Spleen (tissue), 11 donors: ENCODE measurements at regions not wholly inside any gene's neighbourhood (a gene's known extent, or its start where the extent isn't known, plus 50 kb on each side); places are given as distances from the start of the nearest gene placed in this dataset.
A peak's percentile ranks its signal among the peaks of the same experiment; 100 is the strongest.

ENCODE experiments used
- DNase-seq: peaks from one replicate; pipeline ENCODE4 v3.0.0-alpha.2; 2020
- H3K27ac ChIP-seq, 8 donors: fragments of 200-600 bp; sonication (generic) in 7 of 8; 1 replicate in 4 of 8; 2 replicates in 4 of 8; pipeline versions ENCODE4 v1.5.0 to v1.8.0; 2016 to 2021; ENCODE audit warnings: inconsistent platforms in 4 of 8, mild to moderate bottlenecking in 4 of 8, moderate library complexity in 1 of 8
- H3K27me3 ChIP-seq, 7 donors: fragments of 200-600 bp; sonication (generic) in 6 of 7; replicated peaks in 1 of 7; 1 replicate in 4 of 7; 2 replicates in 3 of 7; pipeline versions ENCODE4 v1.5.0 to v1.8.0; 2016 to 2021; ENCODE audit warnings: inconsistent platforms in 3 of 7, mild to moderate bottlenecking in 1 of 7
- H3K36me3 ChIP-seq, 6 donors: fragments of 200-600 bp; sonication (generic) in 5 of 6; 1 replicate in 4 of 6; 2 replicates in 2 of 6; pipeline versions ENCODE4 v1.5.0 to v1.8.0; 2016 to 2021; ENCODE audit warnings: inconsistent platforms in 2 of 6
- H3K4me1 ChIP-seq, 6 donors: fragments of 200-600 bp; sonication (generic) in 5 of 6; 1 replicate in 3 of 6; 2 replicates in 3 of 6; pipeline versions ENCODE4 v1.5.0 to v1.8.0; 2016 to 2021; ENCODE audit warnings: inconsistent platforms in 3 of 6
- H3K4me3 ChIP-seq, 8 donors: fragments of 200-600 bp; sonication (generic) in 7 of 8; 1 replicate in 4 of 8; 2 replicates in 4 of 8; pipeline versions ENCODE4 v1.5.0 to v1.8.0; 2016 to 2021; ENCODE audit warnings: inconsistent platforms in 4 of 8, mild to moderate bottlenecking in 4 of 8, moderate library complexity in 2 of 8
- H3K9me3 ChIP-seq, 8 donors: fragments of 200-600 bp; sonication (generic) in 7 of 8; 1 replicate in 4 of 8; 2 replicates in 4 of 8; pipeline versions ENCODE4 v1.5.0 to v1.8.0; 2016 to 2021; ENCODE audit warnings: inconsistent platforms in 4 of 8
- POLR2A ChIP-seq, 3 donors: fragments of 450-650 bp; IDR thresholded peaks; one replicate each; pipeline ENCODE4 v1.5.1; 2017; ENCODE audit warnings: antibody characterized with exemption in 3 of 3, mild to moderate bottlenecking in 1 of 3
- POLR2AphosphoS5 ChIP-seq, 3 donors: sonication (generic); formaldehyde crosslinking; IDR thresholded peaks; one replicate each; pipeline ENCODE4 v1.5.1; 2017; ENCODE audit warnings: antibody characterized with exemption in 3 of 3
- WGBS, 5 donors: extraction: QIAGEN DNeasy Blood & Tissue Kit in 3 of 5; methylation state at CpG; one replicate each; pipeline versions ENCODE4 v1.1.5 to v1.1.7; 2013 to 2018; 5-methylcytosine and 5-hydroxymethylcytosine counted together
- intact Hi-C: fragments of 100-400 bp; cut with DNase I; formaldehyde crosslinking; loops from one replicate; pipeline ENCODE4 v1.15.0; 2023; ENCODE audit warnings: low total_unique reads
- TF ChIP-seq, protein P1 (sequence below), 11 experiments: fragments of 200-600 bp in 7 of 11; fragments of 450-650 bp in 4 of 11; sonication (generic) in 4 of 11; IDR thresholded peaks in 8 of 11; conservative IDR thresholded peaks in 3 of 11; 1 replicate in 7 of 11; 2 replicates in 4 of 11; pipeline versions ENCODE4 v1.4.0 to v1.8.0; 2016 to 2021; ENCODE audit warnings: antibody characterized with exemption in 11 of 11, inconsistent platforms in 4 of 11, mild to moderate bottlenecking in 1 of 11
- donor health status: healthy with polysubstance abuse.
- donor health status: DM: no; HTN: no; CAD: no; lungs with moderate emphysema.
- donor health status: DM: no; HTN: no; CAD: no.
- donor health status: Bipolar disorder and iron deficiency.
- donor health status: healthy.
- donor health status: DM: no; HTN: no; CAD: no.
- donor health status: DM: yes; HTN: yes; CAD: no.

DNA sequence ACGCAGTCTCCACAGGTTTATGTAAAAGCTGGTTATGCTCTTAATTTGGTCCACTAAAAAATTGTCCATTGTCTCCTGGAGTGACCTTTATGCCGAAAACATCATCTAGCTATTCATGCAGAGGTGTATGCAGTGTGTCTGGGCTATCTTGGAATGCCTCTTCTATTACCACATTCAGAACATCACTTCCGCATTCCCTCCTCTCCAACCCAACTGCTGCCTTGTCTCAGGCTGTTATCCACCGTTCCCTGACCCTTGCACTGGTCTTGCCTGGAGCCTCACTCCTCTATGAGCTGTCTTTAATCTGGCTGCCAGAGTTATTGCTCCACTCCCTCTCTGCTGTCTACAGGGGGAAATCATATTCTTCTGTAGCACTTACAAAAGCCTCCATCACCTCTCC lies 214.1 kb upstream of the ANKRD55 start:
- Histone ChIP-seq H3K4me3 (no peak overlapping the region), H3K36me3 (no peaks in the 10 kb centered on the region), H3K27ac (no peak overlapping the region), H3K4me1 (no peaks in the 10 kb centered on the region), H3K27me3 (no peaks in the 10 kb centered on the region), H3K9me3 (no peaks in the 10 kb centered on the region)
- TF ChIP-seq POLR2AphosphoS5 (IDR thresholded peaks at IDR 0.05), result no peak
- no peak for TF ChIP-seq POLR2A (IDR thresholded peaks at IDR 0.05)
- TF ChIP-seq, protein P1, sequence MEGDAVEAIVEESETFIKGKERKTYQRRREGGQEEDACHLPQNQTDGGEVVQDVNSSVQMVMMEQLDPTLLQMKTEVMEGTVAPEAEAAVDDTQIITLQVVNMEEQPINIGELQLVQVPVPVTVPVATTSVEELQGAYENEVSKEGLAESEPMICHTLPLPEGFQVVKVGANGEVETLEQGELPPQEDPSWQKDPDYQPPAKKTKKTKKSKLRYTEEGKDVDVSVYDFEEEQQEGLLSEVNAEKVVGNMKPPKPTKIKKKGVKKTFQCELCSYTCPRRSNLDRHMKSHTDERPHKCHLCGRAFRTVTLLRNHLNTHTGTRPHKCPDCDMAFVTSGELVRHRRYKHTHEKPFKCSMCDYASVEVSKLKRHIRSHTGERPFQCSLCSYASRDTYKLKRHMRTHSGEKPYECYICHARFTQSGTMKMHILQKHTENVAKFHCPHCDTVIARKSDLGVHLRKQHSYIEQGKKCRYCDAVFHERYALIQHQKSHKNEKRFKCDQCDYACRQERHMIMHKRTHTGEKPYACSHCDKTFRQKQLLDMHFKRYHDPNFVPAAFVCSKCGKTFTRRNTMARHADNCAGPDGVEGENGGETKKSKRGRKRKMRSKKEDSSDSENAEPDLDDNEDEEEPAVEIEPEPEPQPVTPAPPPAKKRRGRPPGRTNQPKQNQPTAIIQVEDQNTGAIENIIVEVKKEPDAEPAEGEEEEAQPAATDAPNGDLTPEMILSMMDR (IDR thresholded peaks at IDR 0.05 in 8 of 11, conservative IDR thresholded peaks at IDR 0.05 in 3 of 11), result no peak
- 88 to 96% (median 92%) methylated on average over 4 of the region's 4 CpGs for WGBS, 5 donors
- intact Hi-C loops, result no loop called here
- DNase-seq, result no peak

DNA sequence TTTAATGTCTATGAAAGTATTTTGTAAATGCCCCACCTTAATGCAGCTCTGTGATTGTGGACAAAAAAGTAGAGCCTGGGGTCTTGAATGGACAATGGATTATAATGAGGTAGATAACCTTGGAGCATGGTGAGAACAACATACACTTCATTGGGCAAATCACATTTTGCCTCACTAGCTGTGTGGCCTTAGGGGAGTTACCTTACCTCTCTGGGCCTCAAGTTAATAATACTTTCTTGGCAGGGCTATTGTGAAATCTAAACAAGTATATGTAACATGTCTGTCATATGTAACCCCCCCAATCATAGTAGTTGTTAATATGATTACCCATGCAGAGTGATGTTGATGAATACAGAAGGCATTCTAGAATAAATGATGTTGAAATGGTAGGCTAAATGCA lies 213.6 kb upstream of the ANKRD55 start:
- TF ChIP-seq POLR2A (IDR thresholded peaks at IDR 0.05) (no peak), POLR2AphosphoS5 (IDR thresholded peaks at IDR 0.05) (no peak)
- TF ChIP-seq, protein P1 (IDR thresholded peaks at IDR 0.05 in 8 of 11, conservative IDR thresholded peaks at IDR 0.05 in 3 of 11), result no peak
- H3K27ac ChIP-seq, result no peak overlapping the region
- H3K4me3 ChIP-seq, result no peak overlapping the region
- no peak for DNase-seq
- H3K27me3 ChIP-seq, result no peaks in the 10 kb centered on the region
- intact Hi-C loops, result no loop called here
- H3K4me1 ChIP-seq, result no peaks in the 10 kb centered on the region
- no peaks in the 10 kb centered on the region for H3K9me3 ChIP-seq
- no peaks in the 10 kb centered on the region for H3K36me3 ChIP-seq

DNA sequence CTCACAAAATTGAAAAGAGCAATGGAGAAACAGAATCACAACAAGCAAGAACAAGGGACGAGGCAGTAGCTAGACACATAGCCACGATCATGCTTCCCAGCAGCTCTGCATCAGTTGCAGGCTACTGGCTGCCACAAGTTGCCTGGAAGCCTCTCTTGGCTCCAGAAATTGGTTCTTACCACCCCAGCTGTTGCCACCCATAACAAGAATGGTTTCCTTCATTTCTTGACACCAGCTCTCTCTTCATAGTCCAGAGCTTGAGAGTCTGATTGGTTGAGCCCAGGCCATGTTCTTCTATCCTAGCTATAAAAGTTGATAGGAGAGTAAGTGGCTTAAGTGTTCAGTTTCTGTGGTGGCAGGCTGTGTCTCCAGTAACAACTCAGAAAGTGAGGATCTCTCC lies 210.7 kb upstream of the ANKRD55 start:
- 84 to 97% (median 92%) methylated on average over 2 of the region's 2 CpGs for whole genome bisulfite sequencing, 5 donors
- no peaks in the 10 kb centered on the region for H3K9me3 ChIP-seq
- intact Hi-C loops, result no loop called here
- no peak overlapping the region for H3K4me3 ChIP-seq
- H3K4me1 ChIP-seq, result peaks cover 0 to 8% (median 0%) of the 10 kb centered on the region in 6 donors
- H3K27ac ChIP-seq, result no peak overlapping the region
- TF ChIP-seq POLR2AphosphoS5 (IDR thresholded peaks at IDR 0.05) (no peak), POLR2A (IDR thresholded peaks at IDR 0.05) (no peak)
- TF ChIP-seq, protein P1 (IDR thresholded peaks at IDR 0.05 in 8 of 11, conservative IDR thresholded peaks at IDR 0.05 in 3 of 11), result no peak
- no peaks in the 10 kb centered on the region for H3K27me3 ChIP-seq
- DNase-seq, result no peak
- no peaks in the 10 kb centered on the region for H3K36me3 ChIP-seq

DNA sequence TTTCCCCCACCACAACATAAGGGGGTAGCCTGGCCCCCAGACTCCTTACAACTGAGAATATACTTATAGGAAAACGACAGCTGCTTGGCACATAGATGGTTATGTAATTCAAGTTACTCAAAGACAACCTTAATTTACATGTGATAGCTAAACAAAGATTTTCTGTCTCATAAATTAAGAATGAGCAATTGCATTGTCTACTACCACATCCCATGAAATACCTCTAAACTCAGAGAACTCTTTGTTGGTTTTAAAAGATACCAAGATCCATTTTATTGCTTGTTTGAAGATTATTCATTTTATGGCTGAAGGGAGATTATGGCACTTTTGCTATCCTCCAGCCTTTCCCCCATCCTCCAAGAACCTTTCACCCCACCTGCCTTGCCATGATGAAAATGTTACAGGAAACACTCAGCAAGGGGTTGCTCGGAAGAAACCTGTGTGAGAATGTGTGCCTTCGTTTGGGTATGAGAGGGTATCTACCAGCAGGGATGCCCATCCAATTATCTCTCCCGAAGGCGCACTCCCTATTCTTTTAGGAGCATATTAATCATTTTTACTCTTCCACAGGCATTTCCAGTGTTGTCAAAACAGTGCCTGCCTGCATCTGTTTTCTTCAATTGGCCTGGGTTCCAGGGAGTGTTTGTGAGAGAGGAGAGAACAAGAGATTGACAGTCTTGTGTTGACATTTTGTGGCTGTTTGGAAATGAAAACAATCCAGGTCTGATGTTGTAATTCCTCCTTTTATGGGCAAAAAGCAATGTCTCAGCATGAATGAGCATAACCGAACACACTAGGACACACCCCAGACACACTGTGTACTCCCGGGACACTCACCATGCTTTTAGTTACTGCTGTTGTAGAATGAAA lies 208.0 kb upstream of the ANKRD55 start:
- Histone ChIP-seq H3K36me3 (no peaks in the 10 kb centered on the region), H3K9me3 (no peaks in the 10 kb centered on the region), H3K27ac (peak overlapping the region in 4 of 8 donors; percentile 44 to 88 (median 68)), H3K27me3 (no peaks in the 10 kb centered on the region), H3K4me3 (no peak overlapping the region), H3K4me1 (peaks cover 0 to 8% (median 0%) of the 10 kb centered on the region in 6 donors)
- intact Hi-C loops, result no loop called here
- 74 to 85% (median 80%) methylated on average over 7 of the region's 7 CpGs for WGBS, 5 donors
- DNase-seq, result no peak
- TF ChIP-seq, protein P1 (IDR thresholded peaks at IDR 0.05 in 8 of 11, conservative IDR thresholded peaks at IDR 0.05 in 3 of 11), result no peak
- peak in 1 of 3 donors; percentile 29 for TF ChIP-seq POLR2AphosphoS5 (IDR thresholded peaks at IDR 0.05)
